ENCODE measurements at regions not wholly inside any gene's neighbourhood (a gene's known extent, or its start where the extent isn't known, plus 50 kb on each side); places are given as distances from the start of the nearest gene placed in this dataset.

DNA sequence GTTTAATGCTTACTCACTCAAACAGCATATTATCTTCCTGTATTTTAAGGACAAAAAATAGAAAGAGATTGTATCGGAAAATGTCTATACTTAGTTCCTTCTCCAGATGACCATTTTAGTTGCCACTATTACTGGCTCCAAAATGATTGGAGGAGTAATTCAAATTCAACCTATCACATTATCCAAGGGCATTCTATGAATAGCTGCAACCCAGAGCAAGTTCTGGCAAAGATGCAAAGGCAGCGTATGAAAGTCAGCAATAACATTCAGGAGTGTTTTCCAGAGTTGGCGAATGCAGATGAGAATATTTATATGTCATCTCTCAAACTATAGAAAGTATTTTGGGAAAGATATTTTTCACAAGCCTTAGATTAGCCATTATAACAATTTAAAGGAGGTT, 389.8 kb upstream of the ADGRL2 start:
- TF ChIP-seq EZH2 (optimal IDR thresholded peaks at IDR 0.05; ENCODE audit: low read depth, low read length) (no peak), CTCF (IDR thresholded peaks at IDR 0.05; ENCODE audit: low read length) (no peak)

All from MM.1S (cell line).